ES-I3 (cell line): ENCODE measurements at regions not wholly inside any gene's neighbourhood (a gene's known extent, or its start where the extent isn't known, plus 50 kb on each side); places are given as distances from the start of the nearest gene placed in this dataset.

Experiments used
- H3K36me3 ChIP-seq: 2 replicates; pipeline ENCODE4 v1.6.1; 2013; ENCODE audit warnings: mild to moderate bottlenecking, low read length, control low read depth, moderate library complexity; ENCODE audit not compliant: insufficient read depth
- H3K4me1 ChIP-seq: 2 replicates; pipeline ENCODE4 v1.6.1; 2013; ENCODE audit warnings: mild to moderate bottlenecking, control low read depth, low read length; ENCODE audit not compliant: insufficient read depth
- H3K9ac ChIP-seq: 2 replicates; pipeline ENCODE4 v1.6.1; 2013; ENCODE audit warnings: low read depth, mild to moderate bottlenecking, low read length, moderate library complexity
- H3K9me3 ChIP-seq: 2 replicates; pipeline ENCODE4 v1.6.1; 2013; ENCODE audit warnings: mild to moderate bottlenecking, low read length, moderate library complexity; ENCODE audit not compliant: control insufficient read depth, insufficient read depth

DNA sequence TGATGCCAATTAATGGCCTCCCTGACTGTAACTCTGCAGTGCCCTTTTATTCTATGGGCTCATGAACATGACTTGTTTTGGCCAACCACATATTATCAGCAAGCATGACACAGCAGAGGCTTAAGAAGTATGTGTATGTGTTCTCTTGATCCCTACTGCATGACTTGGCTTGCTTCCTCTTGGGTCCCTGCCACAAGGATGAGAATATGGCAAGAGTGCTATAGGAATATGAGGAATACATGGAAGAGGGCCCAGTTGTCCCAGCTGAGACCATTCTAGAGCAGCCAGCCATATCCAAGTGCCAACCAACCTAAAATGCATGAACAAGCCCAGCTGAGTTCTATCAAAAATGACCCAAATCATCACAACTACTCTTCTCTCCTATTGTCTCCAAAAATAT is 576.7 kb upstream of the PCDH9 start:
- Histone ChIP-seq H3K4me1 (no peaks in the 10 kb centered on the region; the same call in 1 of the 2 replicates), H3K36me3 (no peaks in the 10 kb centered on the region), H3K9me3 (no peaks in the 10 kb centered on the region), H3K9ac (no peak overlapping the region)

DNA sequence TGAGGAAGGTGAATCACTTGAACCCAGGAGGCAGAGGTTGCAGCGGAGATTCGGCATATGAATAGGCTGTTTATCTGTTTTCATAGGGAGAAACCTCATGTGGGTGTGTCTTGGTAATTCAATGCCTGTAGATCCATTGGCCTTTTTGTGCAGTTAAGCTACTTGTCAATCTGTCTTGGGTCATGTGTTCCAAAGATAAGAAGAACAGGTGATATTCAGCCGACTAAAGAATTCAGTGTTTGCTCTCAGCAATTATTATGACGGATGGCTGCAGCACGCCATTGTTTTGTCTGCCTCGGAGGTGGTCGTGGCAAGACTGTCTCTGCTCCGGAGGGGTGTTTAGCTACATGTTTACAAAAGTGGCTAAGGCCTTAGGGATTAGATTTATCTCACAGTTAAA is 573.0 kb upstream of the PCDH9 start:
- H3K4me1 ChIP-seq = no peaks in the 10 kb centered on the region; the same call in 1 of the 2 replicates
- H3K9ac ChIP-seq = no peak overlapping the region
- no peaks in the 10 kb centered on the region for H3K36me3 ChIP-seq
- no peaks in the 10 kb centered on the region for H3K9me3 ChIP-seq

DNA sequence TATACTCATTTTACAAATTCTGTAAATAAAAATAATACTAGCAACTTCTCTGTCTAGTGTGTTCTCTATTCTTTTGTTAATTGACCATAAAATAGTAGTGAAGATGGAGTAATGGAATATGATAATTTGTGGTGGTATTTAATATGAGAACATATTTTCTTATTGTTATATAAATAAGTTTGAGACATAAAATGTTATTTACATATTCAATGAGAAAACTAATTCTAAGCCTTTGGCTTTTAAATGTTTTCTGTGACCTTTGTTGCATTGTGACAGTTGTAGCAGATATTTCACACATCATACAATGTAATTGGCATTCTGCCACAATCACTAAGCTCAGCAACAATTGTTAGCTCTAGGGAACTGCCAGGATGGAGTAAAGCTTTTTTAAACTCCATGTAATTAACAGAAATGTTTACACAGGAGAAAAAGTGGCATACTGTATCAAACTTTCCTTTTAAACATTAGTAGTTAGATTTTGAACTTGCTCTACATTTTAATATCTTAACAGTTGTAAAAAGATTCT is 562.1 kb upstream of the PCDH9 start:
- Histone ChIP-seq H3K9ac (no peak overlapping the region), H3K36me3 (no peaks in the 10 kb centered on the region), H3K9me3 (peaks cover 2% of the 10 kb centered on the region; the same call in 1 of the 2 replicates), H3K4me1 (no peaks in the 10 kb centered on the region)

DNA sequence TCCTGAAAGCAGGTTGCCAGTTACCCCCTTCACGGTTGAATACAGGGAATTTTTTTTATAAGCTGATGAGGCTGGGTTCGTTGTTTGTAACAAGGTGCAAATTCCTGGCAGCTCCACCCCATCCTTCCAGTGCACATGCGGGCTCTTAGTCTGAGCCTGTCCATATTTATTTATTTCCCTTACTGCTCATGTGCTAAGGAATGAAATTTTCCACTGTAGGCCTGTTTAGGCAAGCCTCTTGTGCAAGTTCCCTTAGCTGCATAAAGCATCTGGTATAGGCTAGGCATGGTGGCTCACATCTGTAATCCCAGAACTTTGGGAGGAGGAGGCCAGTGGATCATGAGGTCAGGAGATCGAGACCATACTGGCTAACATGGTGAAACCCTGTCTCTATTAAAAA is 560.9 kb upstream of the PCDH9 start:
- Histone ChIP-seq H3K9me3 (peaks cover 2% of the 10 kb centered on the region; the same call in 1 of the 2 replicates), H3K4me1 (no peaks in the 10 kb centered on the region), H3K9ac (no peak overlapping the region), H3K36me3 (no peaks in the 10 kb centered on the region)

DNA sequence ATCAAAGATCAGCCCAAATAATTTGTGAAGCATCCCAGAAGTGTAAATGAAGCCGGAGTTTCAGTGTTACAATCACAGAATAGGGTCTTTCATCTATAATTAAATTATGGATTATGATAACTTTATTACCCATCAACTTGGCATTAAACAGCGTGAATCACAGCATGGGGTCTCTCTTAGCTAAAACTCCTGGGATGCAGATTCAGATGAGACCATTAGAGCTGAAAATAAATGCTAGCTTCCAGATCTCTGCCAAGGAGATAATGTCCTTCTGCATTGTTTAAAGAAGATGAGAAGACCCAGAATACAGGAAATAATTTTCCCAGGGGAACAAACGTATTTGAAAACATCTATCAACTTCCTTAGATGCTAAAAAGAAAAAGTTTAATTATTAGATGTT is 546.0 kb upstream of the PCDH9 start:
- Histone ChIP-seq H3K36me3 (no peaks in the 10 kb centered on the region), H3K9ac (no peak overlapping the region), H3K9me3 (no peaks in the 10 kb centered on the region; the same call in 1 of the 2 replicates), H3K4me1 (no peaks in the 10 kb centered on the region)

DNA sequence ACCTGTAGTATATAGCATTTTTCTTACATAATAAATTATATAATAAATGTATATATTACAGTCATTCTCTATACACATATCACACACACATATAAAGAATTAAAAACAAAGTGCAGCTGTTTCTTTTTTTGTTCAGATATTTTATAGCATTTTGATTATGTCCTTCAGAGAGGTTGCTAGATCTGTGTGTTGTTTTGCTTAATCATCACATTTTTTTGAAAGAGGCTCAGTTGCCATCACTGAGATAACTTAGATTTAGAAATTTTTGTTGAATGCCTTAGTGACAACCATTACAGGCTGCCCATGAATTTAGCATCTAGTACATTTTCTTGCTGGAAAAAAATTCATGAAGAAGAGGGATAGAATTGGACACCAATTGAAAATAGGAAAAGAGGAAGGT is 545.2 kb upstream of the PCDH9 start:
- Histone ChIP-seq H3K4me1 (no peaks in the 10 kb centered on the region), H3K9ac (no peak overlapping the region), H3K9me3 (no peaks in the 10 kb centered on the region; the same call in 1 of the 2 replicates), H3K36me3 (no peaks in the 10 kb centered on the region)

DNA sequence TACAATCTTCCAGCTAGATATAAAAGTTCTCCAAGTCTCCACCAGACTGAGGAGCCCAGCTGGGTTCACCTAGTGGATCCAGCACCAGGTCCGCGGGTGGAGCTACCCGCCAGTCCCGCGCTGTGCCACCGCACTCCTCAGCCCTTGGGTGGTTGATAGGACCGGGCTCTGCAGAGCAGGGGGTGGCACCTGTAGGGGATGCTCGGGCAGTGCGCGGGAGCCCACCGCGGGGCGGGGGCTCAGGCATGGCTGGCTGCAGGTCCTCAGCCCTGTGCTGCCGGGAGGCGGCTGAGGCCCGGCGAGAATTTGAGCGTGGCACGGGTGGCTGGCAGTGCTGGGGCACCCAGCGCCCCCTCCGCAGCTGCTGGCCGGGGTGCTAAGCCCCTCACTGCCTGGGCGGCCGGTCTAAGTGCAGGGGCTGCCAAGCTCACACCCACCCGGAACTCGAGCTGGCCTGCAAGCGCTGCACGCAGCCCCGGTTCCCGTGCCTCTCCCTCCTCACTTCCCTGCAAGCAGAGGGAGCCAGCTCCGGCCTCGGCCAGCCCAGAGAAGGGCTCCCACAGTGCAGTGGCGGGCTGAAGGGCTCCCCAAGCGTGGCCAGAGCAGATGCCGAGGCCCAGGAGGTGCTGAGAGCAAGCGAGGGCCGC is 542.8 kb upstream of the PCDH9 start:
- Histone ChIP-seq H3K36me3 (no peaks in the 10 kb centered on the region), H3K9me3 (no peaks in the 10 kb centered on the region; the same call in 1 of the 2 replicates), H3K4me1 (no peaks in the 10 kb centered on the region), H3K9ac (no peak overlapping the region)

DNA sequence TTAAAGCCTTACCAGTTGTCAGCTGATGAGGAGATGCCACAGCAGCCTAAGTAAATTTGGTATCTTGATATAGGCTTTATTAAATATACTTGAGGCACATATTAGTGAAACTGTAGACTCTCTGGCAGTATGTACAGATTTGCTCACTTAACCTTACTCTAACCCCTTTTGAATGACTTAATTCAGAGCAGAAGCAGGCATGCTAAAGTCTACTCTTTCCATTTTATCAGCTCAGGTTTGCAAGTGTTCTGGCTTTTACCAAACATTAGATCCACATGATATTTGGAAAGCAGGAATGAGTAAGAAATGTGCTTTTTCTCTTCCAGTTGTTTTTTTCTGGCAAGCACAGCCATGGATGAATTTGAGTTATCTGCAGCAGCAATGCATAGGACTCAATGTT is 541.0 kb upstream of the PCDH9 start:
- no peaks in the 10 kb centered on the region; the same call in 1 of the 2 replicates for H3K9me3 ChIP-seq
- H3K9ac ChIP-seq = no peak overlapping the region
- H3K36me3 ChIP-seq = no peaks in the 10 kb centered on the region
- no peaks in the 10 kb centered on the region for H3K4me1 ChIP-seq

DNA sequence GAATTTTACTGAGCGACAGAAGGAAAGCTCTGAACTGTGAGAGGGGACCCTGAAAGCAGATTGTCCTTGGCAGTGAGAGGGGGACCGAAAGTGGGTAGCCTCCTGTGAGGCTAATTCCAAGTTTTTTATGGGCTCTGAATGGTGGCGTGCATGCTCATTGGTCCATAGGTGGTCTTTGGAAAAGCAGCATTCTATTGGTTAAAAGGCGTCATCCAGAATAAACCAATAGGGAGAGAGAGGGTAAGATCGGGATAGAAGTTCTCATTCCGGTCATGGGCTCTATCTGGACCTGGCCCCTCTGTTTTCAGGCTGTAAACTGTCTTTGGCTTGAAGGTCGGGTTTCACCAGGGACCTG is 539.8 kb upstream of the PCDH9 start:
- no peaks in the 10 kb centered on the region for H3K36me3 ChIP-seq
- no peaks in the 10 kb centered on the region; the same call in 1 of the 2 replicates for H3K9me3 ChIP-seq
- no peaks in the 10 kb centered on the region for H3K4me1 ChIP-seq
- no peak overlapping the region for H3K9ac ChIP-seq

DNA sequence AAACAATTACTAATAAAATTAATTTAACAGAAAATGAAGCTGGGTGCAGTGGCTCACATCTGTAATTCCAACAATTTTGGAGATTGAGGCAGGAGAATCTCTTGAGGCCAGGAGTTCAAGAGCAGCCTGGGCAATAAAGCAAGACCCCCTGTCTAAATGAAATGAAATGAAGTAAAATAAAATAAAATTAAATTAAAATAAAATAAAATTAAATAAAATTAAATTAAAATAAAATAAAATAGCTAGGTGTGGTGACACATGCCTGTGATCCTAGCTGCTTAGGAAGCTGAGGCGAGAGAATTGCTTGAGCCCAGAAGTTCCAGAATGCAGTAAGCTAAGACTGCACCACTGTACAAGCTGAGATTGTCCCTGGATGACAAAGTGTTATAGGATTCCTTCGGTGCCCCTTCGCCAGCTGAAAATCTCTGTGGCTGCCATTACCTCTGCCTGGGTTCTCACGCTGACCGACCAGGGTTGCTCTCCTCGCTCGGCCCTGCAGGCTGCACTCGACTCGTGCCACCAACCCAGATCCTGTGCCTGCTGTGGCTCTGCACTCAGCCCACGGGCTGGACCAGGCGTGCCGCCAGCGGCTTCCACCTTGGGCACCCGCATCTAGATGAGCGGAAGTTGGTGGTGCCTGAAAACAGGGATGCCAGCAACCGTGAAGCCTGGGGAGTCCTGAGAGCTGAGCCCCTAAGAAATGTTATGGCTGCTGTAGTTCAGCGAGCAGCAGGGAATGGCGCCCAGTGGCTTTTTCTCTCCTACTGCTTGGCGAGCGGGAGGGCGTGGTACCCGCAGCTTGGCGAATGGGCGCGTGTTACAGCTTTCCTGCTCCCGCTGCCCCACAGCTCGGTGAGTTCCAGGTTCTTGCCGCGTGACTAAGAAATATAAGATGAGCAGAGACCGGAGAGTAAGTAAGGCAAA is 539.2 kb upstream of the PCDH9 start:
- Histone ChIP-seq H3K9me3 (no peaks in the 10 kb centered on the region; the same call in 1 of the 2 replicates), H3K4me1 (no peaks in the 10 kb centered on the region), H3K9ac (no peak overlapping the region), H3K36me3 (no peaks in the 10 kb centered on the region)

DNA sequence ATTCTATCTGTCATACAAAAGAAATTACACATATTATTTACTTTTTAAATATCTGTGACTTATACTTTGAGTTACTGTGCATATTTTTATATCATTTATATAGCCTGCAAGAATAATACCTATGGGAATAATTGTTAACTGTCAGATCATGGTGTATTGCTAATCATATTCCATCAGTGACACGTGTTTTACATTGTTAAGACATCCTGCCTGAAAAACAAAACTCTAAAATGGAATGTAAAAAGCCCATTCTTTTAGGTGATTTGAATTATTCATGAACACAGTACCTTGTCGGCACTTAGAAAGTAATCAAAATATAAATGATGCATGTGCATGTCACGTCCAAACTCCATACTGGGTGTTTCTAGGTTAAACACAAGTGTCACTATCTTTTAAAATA is 533.8 kb upstream of the PCDH9 start:
- H3K9ac ChIP-seq = no peak overlapping the region
- H3K36me3 ChIP-seq = no peaks in the 10 kb centered on the region
- no peaks in the 10 kb centered on the region for H3K9me3 ChIP-seq
- H3K4me1 ChIP-seq = peaks cover 24% of the 10 kb centered on the region

DNA sequence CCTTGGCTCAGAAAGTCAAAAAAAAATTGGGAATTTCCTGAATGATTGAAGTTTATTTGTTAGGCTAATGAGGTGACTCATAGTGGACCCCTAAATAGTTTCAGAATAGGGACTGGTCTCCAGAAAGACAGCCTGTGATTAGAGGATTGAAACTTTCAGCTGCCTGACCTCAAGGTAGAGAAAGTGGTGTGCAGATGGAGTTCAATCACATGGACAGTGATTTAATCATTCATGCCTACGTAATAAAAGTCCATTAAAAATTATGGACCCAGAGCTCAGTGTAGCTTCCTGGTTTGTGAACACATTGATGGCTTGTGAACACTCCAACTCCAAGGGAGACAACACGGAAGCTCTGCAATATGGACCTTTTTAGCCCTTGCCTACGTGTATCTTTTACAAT is 533.2 kb upstream of the PCDH9 start:
- Histone ChIP-seq H3K9me3 (no peaks in the 10 kb centered on the region), H3K4me1 (peaks cover 24% of the 10 kb centered on the region), H3K36me3 (no peaks in the 10 kb centered on the region), H3K9ac (no peak overlapping the region)

DNA sequence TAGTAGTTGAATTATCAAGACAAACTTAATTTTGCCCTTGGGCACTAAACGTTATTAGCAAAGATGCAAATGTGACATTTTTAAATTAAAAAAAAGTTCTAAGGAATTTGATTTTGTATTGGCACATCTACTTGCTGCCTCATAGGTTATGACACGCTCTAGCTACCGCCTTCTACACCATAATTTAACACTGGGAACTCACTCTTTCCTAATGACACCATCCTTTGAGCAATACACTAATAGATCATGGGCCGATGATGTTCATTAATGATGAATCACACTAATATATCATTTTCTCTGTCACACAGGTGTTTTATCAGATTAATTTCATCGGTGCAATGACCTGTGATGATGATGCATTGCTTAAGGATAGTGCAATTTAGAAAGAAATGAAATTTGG is 528.8 kb upstream of the PCDH9 start:
- Histone ChIP-seq H3K4me1 (peaks cover 30% of the 10 kb centered on the region), H3K9me3 (no peaks in the 10 kb centered on the region), H3K36me3 (no peaks in the 10 kb centered on the region), H3K9ac (no peak overlapping the region)

DNA sequence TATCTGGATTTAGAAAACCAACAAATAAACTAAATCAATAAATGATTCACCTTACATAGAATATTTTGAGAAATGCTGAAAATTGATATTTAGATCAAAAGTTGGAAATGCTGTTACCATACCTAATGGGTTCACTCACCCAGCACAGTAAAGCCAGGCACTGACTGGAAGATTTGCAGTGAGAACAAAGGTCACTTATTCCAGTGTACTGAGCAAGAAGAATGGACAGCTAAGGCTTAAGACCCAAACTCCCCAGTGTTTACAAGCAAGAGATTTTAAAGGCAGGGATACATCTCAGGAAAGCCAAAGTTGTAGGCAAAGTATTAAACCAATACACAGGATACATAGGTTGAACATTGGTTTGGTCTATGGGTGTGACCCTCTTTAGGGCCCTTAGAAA is 523.9 kb upstream of the PCDH9 start:
- H3K36me3 ChIP-seq = no peaks in the 10 kb centered on the region

DNA sequence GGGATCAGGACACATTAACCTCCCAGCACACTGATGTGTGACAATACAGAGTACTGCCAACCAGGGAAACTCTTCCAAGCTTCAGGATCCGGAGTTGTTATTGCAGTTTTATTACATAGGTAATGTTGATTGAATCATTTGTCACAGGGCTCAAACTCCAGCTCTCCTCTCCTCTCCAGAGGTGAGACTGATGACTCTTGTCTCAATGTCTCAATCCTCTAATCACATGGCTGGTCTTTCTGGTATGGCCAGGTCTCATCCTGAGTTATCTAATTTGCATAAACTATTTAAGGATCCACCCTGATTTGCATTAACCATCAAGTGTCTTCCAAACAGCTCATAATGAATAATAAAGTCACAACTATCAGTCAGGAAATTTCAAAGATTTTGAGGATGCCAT is 522.6 kb upstream of the PCDH9 start:
- no peak overlapping the region for H3K9ac ChIP-seq
- no peaks in the 10 kb centered on the region for H3K36me3 ChIP-seq
- no peaks in the 10 kb centered on the region for H3K9me3 ChIP-seq
- H3K4me1 ChIP-seq = peaks cover 6% of the 10 kb centered on the region; the same call in 1 of the 2 replicates

More for the DNA sequence above, 523.9 kb upstream of the PCDH9 start:
- Histone ChIP-seq H3K9me3 (no peaks in the 10 kb centered on the region), H3K4me1 (peaks cover 6% of the 10 kb centered on the region; the same call in 1 of the 2 replicates), H3K9ac (no peak overlapping the region)
